Vagina (tissue), 2 donors: ENCODE measurements at regions not wholly inside any gene's neighbourhood (a gene's known extent, or its start where the extent isn't known, plus 50 kb on each side); places are given as distances from the start of the nearest gene placed in this dataset.

Experiments
- DNase-seq, 2 donors: peaks; one replicate each; pipeline ENCODE4 v3.0.0-alpha.2; 2017; ENCODE audit errors: extremely low spot score in 2 of 2
- H3K27ac ChIP-seq: fragments of 200-600 bp; sonication (generic); one replicate; pipeline ENCODE4 v1.5.1; 2019
- H3K27me3 ChIP-seq: fragments of 200-600 bp; sonication (generic); one replicate; pipeline ENCODE4 v1.5.1; 2019
- H3K36me3 ChIP-seq, 2 donors: fragments of 200-600 bp; sonication (generic); one replicate each; pipeline ENCODE4 v1.5.1; 2017 to 2019
- H3K4me1 ChIP-seq: fragments of 200-600 bp; sonication (generic); one replicate; pipeline ENCODE4 v1.5.1; 2019
- H3K4me3 ChIP-seq, 2 donors: fragments of 200-600 bp; sonication (generic); 1 replicate in 1 of 2; 2 replicates in 1 of 2; pipeline ENCODE4 v1.5.1; 2016 to 2019
- H3K9me3 ChIP-seq: fragments of 200-600 bp; sonication (generic); one replicate; pipeline ENCODE4 v1.5.1; 2019
- POLR2A ChIP-seq, 2 donors: fragments of 450-650 bp; IDR thresholded peaks; one replicate each; pipeline ENCODE4 v1.6.1; 2017; ENCODE audit warnings: antibody characterized with exemption in 2 of 2, mild to moderate bottlenecking in 2 of 2, moderate library complexity in 2 of 2
- POLR2AphosphoS5 ChIP-seq, 2 donors: sonication (generic); formaldehyde crosslinking; IDR thresholded peaks; one replicate each; pipeline ENCODE4 v1.9.0; 2017; ENCODE audit warnings: antibody characterized with exemption in 2 of 2, mild to moderate bottlenecking in 2 of 2, low read depth in 1 of 2; ENCODE audit not compliant: insufficient read depth in 1 of 2
- intact Hi-C: fragments of 100-400 bp; cut with DNase I; formaldehyde crosslinking; loops from one replicate; pipeline ENCODE4 v1.15.1; 2023
- TF ChIP-seq, protein P1 (sequence below), 3 experiments: fragments of 450-650 bp in 2 of 3; fragments of 200-600 bp in 1 of 3; sonication (generic) in 1 of 3; IDR thresholded peaks; one replicate each; pipeline ENCODE4 v1.5.1; 2017 to 2019; ENCODE audit warnings: antibody characterized with exemption in 3 of 3, mild to moderate bottlenecking in 2 of 3, moderate library complexity in 2 of 3

DNA sequence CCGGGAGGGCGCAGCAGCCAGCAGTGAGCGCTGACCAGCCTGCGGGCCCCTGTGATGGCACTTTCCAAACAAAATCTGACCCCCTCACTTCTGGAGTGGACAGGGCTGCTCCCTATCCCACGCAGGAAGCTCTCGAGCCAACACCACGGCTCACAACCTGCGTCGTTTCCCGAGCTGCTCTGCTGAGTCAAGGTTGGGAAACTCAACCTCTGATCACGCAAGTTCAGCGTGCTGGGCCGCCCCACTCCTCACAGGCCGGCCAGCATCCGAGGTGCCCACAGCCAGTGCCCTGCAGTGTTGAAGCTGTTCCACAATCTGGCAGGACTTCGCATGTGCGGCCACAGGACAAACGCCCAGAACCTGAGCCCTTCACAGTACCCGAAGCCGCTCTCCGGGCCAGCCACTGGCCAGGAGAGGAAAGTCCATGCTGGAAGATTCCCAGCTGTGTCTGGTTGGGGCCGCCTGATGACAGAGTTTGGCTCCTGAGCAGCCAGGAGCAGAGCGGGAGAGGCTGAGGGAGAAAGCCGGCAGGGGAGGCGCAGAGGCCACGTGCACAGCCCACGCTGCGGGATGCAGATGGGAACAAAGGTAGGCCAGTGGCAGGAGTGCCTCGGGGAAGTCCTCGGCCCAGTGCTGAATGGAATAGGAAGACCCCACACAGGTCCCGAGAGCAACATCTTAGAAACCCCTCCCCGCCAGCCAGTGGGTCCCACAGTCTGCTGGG, 263.3 kb upstream of the TCERG1L start:
- Histone ChIP-seq H3K36me3 (no peaks in the 10 kb centered on the region), H3K27ac (no peak overlapping the region), H3K27me3 (no peaks in the 10 kb centered on the region), H3K4me1 (no peaks in the 10 kb centered on the region), H3K4me3 (no peak overlapping the region), H3K9me3 (no peaks in the 10 kb centered on the region)
- intact Hi-C loops: no loop called here
- DNase-seq: peak; percentile 64 to 77
- TF ChIP-seq POLR2AphosphoS5 (IDR thresholded peaks at IDR 0.05; ENCODE audit: insufficient read depth in 1 of 2, low read depth in 1 of 2) (no peak), POLR2A (IDR thresholded peaks at IDR 0.05) (no peak)
- TF ChIP-seq, protein P1, sequence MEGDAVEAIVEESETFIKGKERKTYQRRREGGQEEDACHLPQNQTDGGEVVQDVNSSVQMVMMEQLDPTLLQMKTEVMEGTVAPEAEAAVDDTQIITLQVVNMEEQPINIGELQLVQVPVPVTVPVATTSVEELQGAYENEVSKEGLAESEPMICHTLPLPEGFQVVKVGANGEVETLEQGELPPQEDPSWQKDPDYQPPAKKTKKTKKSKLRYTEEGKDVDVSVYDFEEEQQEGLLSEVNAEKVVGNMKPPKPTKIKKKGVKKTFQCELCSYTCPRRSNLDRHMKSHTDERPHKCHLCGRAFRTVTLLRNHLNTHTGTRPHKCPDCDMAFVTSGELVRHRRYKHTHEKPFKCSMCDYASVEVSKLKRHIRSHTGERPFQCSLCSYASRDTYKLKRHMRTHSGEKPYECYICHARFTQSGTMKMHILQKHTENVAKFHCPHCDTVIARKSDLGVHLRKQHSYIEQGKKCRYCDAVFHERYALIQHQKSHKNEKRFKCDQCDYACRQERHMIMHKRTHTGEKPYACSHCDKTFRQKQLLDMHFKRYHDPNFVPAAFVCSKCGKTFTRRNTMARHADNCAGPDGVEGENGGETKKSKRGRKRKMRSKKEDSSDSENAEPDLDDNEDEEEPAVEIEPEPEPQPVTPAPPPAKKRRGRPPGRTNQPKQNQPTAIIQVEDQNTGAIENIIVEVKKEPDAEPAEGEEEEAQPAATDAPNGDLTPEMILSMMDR (IDR thresholded peaks at IDR 0.05): no peak

DNA sequence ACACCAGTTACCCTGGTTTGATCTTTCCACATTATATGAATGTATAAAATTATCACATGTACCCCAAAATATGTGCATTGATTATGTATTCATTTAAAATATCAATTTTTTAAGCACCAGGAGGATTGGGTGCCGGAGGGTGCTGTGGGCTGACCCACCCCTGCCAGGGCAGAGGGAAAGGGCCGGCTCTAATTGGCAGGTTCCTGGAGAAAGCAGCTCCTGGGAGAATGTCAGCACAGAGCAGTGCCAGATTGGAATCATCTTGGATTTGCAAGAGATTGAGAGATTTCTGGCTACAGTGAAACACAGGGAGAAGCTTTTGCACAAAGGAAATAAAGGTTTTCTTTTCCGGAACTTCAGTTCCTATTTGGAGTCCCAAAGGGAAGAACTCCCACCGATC, 264.4 kb upstream of the TCERG1L start:
- no peaks in the 10 kb centered on the region for H3K4me1 ChIP-seq
- H3K27ac ChIP-seq: no peak overlapping the region
- H3K36me3 ChIP-seq: no peaks in the 10 kb centered on the region
- H3K9me3 ChIP-seq: no peaks in the 10 kb centered on the region
- no peak for TF ChIP-seq POLR2AphosphoS5 (IDR thresholded peaks at IDR 0.05; ENCODE audit: insufficient read depth in 1 of 2, low read depth in 1 of 2)
- TF ChIP-seq POLR2A (IDR thresholded peaks at IDR 0.05): no peak
- TF ChIP-seq, protein P1 (IDR thresholded peaks at IDR 0.05): no peak
- intact Hi-C loops: no loop called here
- H3K27me3 ChIP-seq: no peaks in the 10 kb centered on the region
- no peak overlapping the region for H3K4me3 ChIP-seq
- DNase-seq: peak; percentile 10 to 61

DNA sequence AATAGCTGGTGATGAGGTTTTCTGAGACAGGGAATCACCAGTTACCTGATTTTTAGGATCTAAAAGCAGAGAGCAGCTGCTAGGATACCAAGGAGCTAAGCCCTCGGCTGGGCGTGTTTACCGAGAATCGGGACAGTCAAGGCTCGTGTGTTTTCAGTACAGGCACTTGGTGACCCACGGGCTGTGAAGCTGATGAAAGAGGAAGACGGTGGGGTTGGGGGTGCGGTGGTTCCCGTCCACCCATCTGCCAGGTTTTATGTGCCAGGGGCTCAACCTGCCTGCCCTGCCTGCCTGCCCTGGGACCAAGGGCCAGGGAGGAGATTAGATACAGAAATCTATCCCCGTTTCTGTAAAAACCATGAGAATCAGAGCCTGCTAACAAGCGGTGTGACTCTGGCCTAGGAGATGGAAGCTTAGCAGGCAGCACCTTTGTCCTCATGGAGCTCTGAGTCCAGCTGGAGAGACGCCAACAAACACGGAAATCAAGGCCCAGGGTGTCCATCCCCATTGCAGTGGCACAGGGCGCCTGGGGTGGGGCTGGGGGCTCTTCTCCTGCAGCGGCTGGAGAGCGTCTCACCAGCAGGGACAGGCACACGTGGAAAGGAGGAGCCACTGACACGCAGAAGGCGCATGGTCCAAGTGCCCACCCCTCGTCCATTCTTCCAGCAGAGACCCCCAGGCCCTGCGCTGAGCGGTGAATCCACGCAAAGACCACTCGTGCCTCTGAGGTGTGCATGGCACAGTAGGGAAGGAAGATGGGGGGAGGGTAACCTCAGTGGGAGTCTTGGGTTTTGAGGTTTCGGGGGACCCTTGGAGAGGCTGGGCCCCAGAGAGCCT, 265.0 kb upstream of the TCERG1L start:
- Histone ChIP-seq H3K4me1 (no peaks in the 10 kb centered on the region), H3K27me3 (no peaks in the 10 kb centered on the region), H3K27ac (no peak overlapping the region), H3K4me3 (no peak overlapping the region), H3K36me3 (no peaks in the 10 kb centered on the region), H3K9me3 (no peaks in the 10 kb centered on the region)
- TF ChIP-seq POLR2A (IDR thresholded peaks at IDR 0.05): no peak
- TF ChIP-seq, protein P1 (IDR thresholded peaks at IDR 0.05): no peak
- TF ChIP-seq POLR2AphosphoS5 (IDR thresholded peaks at IDR 0.05; ENCODE audit: insufficient read depth in 1 of 2, low read depth in 1 of 2): no peak
- peak; percentile 54 to 72 for DNase-seq
- intact Hi-C loops: no loop called here

DNA sequence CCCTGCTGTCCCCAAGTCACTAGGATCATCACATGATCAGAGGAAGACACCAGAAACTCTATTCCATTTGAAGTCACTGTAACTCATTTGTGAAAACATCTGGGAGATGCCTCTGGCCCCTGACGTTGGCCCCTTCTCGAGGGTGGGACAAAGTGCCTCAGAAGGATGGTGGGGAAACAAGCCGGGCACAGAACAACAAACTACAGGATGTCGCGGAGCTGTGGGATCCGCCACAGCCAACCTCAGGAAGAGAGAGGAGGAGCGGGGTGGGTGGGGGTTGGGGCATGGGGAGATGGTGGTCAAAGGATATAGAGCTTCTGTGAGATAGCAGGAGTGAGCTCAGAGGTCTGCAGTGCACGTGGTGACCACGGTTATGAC, 265.6 kb upstream of the TCERG1L start:
- TF ChIP-seq POLR2AphosphoS5 (IDR thresholded peaks at IDR 0.05; ENCODE audit: insufficient read depth in 1 of 2, low read depth in 1 of 2) (no peak), POLR2A (IDR thresholded peaks at IDR 0.05) (no peak)
- TF ChIP-seq, protein P1 (IDR thresholded peaks at IDR 0.05): no peak
- H3K9me3 ChIP-seq: no peaks in the 10 kb centered on the region
- intact Hi-C loops: no loop called here
- no peaks in the 10 kb centered on the region for H3K27me3 ChIP-seq
- no peak overlapping the region for H3K4me3 ChIP-seq
- no peaks in the 10 kb centered on the region for H3K36me3 ChIP-seq
- H3K4me1 ChIP-seq: no peaks in the 10 kb centered on the region
- DNase-seq: peak in 1 of 2 donors; percentile 67
- no peak overlapping the region for H3K27ac ChIP-seq
